Loucy (cell line): ENCODE measurements at regions not wholly inside any gene's neighbourhood (a gene's known extent, or its start where the extent isn't known, plus 50 kb on each side); places are given as distances from the start of the nearest gene placed in this dataset.
"Not testable (repeated sequence)": the region's sequence is repeated elsewhere in the genome, so short reads cannot be mapped to it uniquely, and the experiment has no call there.

Experiments used
- EZH2phosphoT487 ChIP-seq: fragments of 200-600 bp; IDR thresholded peaks from 2 replicates; pipeline ENCODE4 v1.6.1; 2018; ENCODE audit warnings: antibody characterized with exemption, mild to moderate bottlenecking, moderate library complexity, borderline replicate concordance
- TF ChIP-seq, protein P1 (sequence below): fragments of 200-600 bp; sonication (generic); conservative IDR thresholded peaks from 2 replicates; pipeline ENCODE4 v1.5.1; 2014; ENCODE audit warnings: mild to moderate bottlenecking, antibody characterized with exemption, low read length

- not testable (repeated sequence) for TF ChIP-seq EZH2phosphoT487
- TF ChIP-seq, protein P1, sequence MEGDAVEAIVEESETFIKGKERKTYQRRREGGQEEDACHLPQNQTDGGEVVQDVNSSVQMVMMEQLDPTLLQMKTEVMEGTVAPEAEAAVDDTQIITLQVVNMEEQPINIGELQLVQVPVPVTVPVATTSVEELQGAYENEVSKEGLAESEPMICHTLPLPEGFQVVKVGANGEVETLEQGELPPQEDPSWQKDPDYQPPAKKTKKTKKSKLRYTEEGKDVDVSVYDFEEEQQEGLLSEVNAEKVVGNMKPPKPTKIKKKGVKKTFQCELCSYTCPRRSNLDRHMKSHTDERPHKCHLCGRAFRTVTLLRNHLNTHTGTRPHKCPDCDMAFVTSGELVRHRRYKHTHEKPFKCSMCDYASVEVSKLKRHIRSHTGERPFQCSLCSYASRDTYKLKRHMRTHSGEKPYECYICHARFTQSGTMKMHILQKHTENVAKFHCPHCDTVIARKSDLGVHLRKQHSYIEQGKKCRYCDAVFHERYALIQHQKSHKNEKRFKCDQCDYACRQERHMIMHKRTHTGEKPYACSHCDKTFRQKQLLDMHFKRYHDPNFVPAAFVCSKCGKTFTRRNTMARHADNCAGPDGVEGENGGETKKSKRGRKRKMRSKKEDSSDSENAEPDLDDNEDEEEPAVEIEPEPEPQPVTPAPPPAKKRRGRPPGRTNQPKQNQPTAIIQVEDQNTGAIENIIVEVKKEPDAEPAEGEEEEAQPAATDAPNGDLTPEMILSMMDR: not testable (repeated sequence)
These were observed 160.4 kb downstream of the TBC1D2B start for GRCh38 chr15:77916966-77917635.
